Stomach smooth muscle (tissue), 2 donors: ENCODE measurements at regions not wholly inside any gene's neighbourhood (a gene's known extent, or its start where the extent isn't known, plus 50 kb on each side); places are given as distances from the start of the nearest gene placed in this dataset.

Experiments
- H3K27ac ChIP-seq: one replicate; pipeline ENCODE4 v1.7.0; 2013; ENCODE audit warnings: mild to moderate bottlenecking, low read length, inconsistent platforms
- H3K27me3 ChIP-seq, 2 donors: one replicate each; pipeline ENCODE4 v1.7.0; 2013; ENCODE audit warnings: low read length in 2 of 2; ENCODE audit not compliant: insufficient read depth in 2 of 2, control insufficient read depth in 1 of 2
- H3K36me3 ChIP-seq, 2 donors: one replicate each; pipeline ENCODE4 v1.7.0; 2013; ENCODE audit warnings: low read length in 2 of 2; ENCODE audit not compliant: control insufficient read depth in 2 of 2, insufficient read depth in 2 of 2
- H3K4me1 ChIP-seq: one replicate; pipeline ENCODE4 v1.7.0; 2013; ENCODE audit warnings: low read length; ENCODE audit not compliant: control insufficient read depth, insufficient read depth
- H3K4me3 ChIP-seq, 2 donors: one replicate each; pipeline ENCODE4 v1.7.0; 2013; ENCODE audit warnings: low read length in 2 of 2
- H3K9ac ChIP-seq, 2 donors: one replicate each; pipeline ENCODE4 v1.7.0; 2013; ENCODE audit warnings: low read length in 2 of 2, mild to moderate bottlenecking in 1 of 2
- H3K9me3 ChIP-seq, 2 donors: one replicate each; pipeline ENCODE4 v1.7.0; 2013; ENCODE audit warnings: low read length in 2 of 2; ENCODE audit not compliant: control insufficient read depth in 2 of 2
- donor health status: healthy.
- donor health status: Pancreatic carcinoma.

DNA sequence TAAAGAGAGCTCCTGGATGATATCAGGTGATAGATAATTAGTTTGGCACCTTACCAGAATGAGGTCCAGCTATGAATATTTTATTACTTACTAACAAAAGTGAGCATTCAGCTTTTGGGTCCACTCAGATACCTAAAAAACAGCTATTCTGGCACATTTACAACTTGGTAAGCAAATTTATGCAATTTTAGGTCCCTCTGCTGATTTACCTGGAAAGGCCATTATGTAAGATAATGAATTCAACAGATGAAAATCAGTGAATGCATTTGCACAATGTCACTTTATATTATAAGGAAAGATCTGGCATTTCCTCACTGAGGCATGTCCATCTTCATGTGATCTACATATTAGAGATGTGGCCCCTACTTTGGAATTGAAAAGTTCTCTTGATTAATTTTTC, 517.0 kb downstream of the SPRY1 start:
- Histone ChIP-seq H3K9ac (no peak overlapping the region), H3K27ac (no peak overlapping the region), H3K4me3 (no peak overlapping the region), H3K27me3 (no peaks in the 10 kb centered on the region), H3K9me3 (no peaks in the 10 kb centered on the region), H3K36me3 (no peaks in the 10 kb centered on the region), H3K4me1 (no peaks in the 10 kb centered on the region)

DNA sequence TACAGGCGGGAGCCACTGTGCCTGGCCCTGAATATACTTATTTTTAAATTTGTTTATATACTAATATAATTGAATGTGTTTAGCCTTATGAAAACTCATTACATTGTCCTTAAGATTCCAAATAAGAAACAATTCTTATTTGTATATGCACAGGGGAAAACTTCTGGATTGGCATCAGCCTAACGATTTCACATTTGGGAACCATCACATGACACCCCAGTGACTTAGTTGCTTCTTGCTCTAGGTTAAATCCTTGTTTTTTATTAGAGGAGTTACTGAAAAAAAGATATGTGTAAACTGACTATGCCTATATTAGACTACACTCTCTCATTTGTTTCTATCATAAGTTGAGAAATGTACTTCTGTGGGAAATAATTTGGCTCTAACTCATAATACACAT, 520.2 kb downstream of the SPRY1 start:
- no peak overlapping the region for H3K9ac ChIP-seq
- no peaks in the 10 kb centered on the region for H3K9me3 ChIP-seq
- H3K27ac ChIP-seq: no peak overlapping the region
- H3K4me3 ChIP-seq: no peak overlapping the region
- no peaks in the 10 kb centered on the region for H3K4me1 ChIP-seq
- H3K36me3 ChIP-seq: no peaks in the 10 kb centered on the region
- H3K27me3 ChIP-seq: no peaks in the 10 kb centered on the region

DNA sequence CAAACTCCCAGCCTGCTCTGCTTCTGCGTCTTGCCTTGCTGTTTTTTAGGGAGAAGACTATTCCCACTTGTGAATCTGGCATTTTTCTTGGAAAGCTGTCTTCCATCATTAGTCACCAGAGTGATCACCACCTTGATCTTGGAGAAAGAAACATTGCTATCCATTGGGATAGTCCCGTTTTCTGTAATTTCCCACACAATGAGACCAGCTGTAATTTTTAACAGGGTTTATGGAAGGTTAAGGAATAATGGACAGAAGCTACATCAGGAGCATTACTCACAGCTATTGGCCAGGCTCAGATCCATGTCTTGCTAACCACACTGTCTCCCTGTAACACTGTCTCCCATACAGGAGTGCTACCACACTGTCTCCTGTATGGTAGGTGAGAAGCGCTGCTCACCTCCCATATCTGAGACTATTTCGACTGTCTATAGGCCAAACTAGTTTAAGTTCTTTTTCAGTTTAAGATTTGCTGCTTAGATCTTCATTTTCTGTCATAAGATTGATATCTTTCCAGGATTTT, 523.0 kb downstream of the SPRY1 start:
- no peaks in the 10 kb centered on the region for H3K36me3 ChIP-seq
- no peak overlapping the region for H3K27ac ChIP-seq
- H3K4me1 ChIP-seq: no peaks in the 10 kb centered on the region
- no peaks in the 10 kb centered on the region for H3K9me3 ChIP-seq
- no peaks in the 10 kb centered on the region for H3K27me3 ChIP-seq
- H3K9ac ChIP-seq: no peak overlapping the region
- H3K4me3 ChIP-seq: no peak overlapping the region

DNA sequence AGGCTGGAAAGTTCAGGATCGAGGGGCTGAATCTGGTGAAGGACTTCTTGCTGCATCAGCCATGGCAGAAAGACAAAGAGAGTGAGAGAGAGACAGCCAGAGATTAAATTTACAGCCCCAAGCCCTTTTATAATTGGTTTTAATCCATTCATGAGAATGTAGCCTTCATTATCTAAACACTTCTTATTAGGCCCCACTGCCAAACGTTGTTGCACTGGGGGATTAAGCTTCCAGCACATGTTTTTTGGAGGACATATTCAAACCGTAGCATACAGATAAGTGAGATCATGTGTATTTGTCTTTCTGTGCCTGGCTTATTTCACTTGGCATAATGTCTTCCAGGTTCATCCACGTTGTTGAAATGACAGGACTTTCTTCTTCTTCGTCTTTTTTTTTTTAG, 524.7 kb downstream of the SPRY1 start:
- H3K27ac ChIP-seq: no peak overlapping the region
- no peaks in the 10 kb centered on the region for H3K9me3 ChIP-seq
- no peaks in the 10 kb centered on the region for H3K4me1 ChIP-seq
- H3K4me3 ChIP-seq: no peak overlapping the region
- no peaks in the 10 kb centered on the region for H3K27me3 ChIP-seq
- H3K36me3 ChIP-seq: no peaks in the 10 kb centered on the region
- H3K9ac ChIP-seq: no peak overlapping the region

DNA sequence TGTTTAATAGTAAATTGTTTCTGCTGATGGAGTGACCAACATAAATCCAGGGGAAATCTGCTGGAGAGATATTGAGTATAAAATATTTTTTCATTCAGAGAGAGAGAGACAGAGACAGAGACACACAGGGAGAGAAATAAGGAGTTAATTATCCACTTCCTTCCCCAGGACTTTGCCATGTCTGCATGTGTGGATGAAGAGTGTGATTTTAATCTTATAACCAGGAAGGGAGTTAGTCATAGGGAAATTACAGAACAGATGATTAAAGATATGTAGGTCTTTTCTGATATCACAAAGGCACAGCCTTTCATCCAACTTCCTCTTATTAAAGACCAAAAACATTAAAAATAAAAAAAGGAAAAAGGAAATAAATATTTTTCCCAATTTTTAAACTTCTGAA, 526.3 kb downstream of the SPRY1 start:
- Histone ChIP-seq H3K4me3 (no peak overlapping the region), H3K9ac (no peak overlapping the region), H3K27ac (no peak overlapping the region), H3K36me3 (no peaks in the 10 kb centered on the region), H3K27me3 (no peaks in the 10 kb centered on the region), H3K9me3 (no peaks in the 10 kb centered on the region), H3K4me1 (no peaks in the 10 kb centered on the region)

DNA sequence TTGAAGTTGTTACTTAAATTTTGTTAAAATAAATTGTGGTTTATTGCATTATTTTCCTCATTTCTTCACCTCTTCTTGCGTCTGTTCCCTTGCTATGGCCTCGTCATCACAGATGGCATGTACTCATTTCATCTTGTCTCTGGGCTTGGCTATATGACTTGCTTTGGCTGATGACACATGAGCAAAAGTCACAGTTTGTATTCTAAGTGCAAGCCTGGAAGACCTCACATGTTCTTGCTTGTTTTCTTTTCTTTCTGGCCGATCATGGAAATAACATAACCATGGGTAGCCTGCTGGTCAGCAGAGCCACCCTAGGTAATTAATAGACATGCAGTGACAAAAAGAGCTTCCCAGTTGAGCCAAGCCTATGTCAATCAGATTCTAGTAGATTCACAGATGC, 527.9 kb downstream of the SPRY1 start:
- Histone ChIP-seq H3K4me1 (no peaks in the 10 kb centered on the region), H3K9ac (no peak overlapping the region), H3K27ac (no peak overlapping the region), H3K27me3 (no peaks in the 10 kb centered on the region), H3K9me3 (no peaks in the 10 kb centered on the region), H3K36me3 (no peaks in the 10 kb centered on the region), H3K4me3 (no peak overlapping the region)

DNA sequence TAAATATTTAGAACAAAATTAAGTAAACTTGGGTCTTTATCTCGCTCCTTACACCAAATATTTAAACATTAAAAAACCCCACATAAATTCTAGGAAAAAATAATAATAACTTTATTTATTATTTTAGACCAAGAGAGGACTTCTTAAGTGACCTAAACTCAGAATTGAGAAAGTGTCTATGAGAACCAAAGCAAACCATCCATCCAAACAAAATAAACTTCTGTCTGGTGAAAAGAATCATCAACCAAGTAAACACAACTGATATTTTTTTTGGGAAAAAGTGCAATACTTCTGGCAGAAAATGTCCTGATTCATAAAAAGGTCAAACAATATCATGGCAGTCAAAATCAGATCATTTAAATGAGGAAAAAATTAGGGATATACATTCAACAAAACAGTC, 533.0 kb downstream of the SPRY1 start:
- Histone ChIP-seq H3K27me3 (no peaks in the 10 kb centered on the region), H3K9me3 (no peaks in the 10 kb centered on the region), H3K36me3 (no peaks in the 10 kb centered on the region), H3K27ac (no peak overlapping the region), H3K4me3 (no peak overlapping the region), H3K9ac (no peak overlapping the region), H3K4me1 (no peaks in the 10 kb centered on the region)

DNA sequence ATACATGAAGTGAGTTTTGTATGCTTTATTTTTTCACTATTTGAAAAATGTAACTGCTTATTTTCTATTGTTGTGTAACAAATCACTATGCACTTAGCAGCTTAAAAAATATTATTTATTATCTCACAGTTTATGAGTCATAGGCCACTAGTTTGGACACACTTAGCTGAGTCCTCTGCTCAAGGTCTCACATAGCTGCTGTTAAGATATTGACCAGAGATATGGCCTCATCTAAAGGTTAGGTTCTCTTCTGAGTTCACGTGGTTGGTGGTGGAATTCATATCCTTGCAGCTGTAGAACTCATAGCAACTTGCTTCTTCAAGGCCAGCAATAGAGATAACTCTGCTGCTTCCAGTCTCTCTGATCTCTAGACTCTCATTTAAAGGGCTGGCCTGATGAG, 534.4 kb downstream of the SPRY1 start:
- no peak overlapping the region for H3K4me3 ChIP-seq
- H3K27ac ChIP-seq: no peak overlapping the region
- H3K9ac ChIP-seq: no peak overlapping the region
- no peaks in the 10 kb centered on the region for H3K27me3 ChIP-seq
- H3K36me3 ChIP-seq: no peaks in the 10 kb centered on the region
- H3K9me3 ChIP-seq: no peaks in the 10 kb centered on the region
- no peaks in the 10 kb centered on the region for H3K4me1 ChIP-seq

DNA sequence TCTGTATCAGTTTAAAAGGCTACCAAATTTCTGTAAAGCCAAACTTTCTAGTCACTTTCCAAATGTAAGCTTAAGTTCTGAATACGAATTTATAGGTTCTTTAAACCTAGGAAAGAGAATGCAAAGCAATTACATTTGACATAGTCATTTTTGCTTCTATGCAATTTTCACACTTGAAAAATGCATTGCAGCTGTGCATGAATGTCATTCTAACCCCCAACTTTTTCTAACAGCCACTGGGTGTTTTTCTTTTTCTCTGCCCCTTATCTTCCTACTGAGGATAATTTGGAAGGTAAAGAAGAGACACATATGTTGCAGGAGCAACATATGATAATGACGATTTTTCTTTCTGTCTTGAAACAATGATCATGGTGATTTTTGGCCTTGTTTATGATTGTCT, 537.5 kb downstream of the SPRY1 start:
- no peaks in the 10 kb centered on the region for H3K27me3 ChIP-seq
- H3K36me3 ChIP-seq: no peaks in the 10 kb centered on the region
- no peaks in the 10 kb centered on the region for H3K4me1 ChIP-seq
- H3K27ac ChIP-seq: no peak overlapping the region
- H3K9me3 ChIP-seq: no peaks in the 10 kb centered on the region
- no peak overlapping the region for H3K4me3 ChIP-seq
- H3K9ac ChIP-seq: no peak overlapping the region

DNA sequence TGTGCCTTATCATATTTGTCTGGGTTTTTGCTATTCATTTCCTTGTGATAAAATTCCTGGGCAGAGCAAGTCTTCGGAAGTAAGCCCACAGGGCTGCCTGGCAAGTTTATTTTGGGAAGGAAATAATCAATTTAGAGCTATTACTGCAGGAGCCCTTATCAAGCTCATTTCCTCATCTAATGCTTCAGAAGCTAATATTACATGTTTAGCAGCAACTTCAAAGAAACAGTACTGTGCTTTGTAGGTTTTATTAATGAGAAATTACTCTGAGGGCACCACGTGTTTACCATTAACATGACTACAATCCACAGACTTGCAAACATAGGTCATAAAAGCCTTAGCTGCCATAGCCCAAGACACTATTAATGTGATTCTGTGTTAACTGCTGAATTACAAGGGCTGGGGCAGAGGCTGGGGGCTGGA, 540.0 kb downstream of the SPRY1 start:
- H3K27me3 ChIP-seq: no peaks in the 10 kb centered on the region
- H3K9me3 ChIP-seq: no peaks in the 10 kb centered on the region
- H3K9ac ChIP-seq: no peak overlapping the region
- H3K36me3 ChIP-seq: no peaks in the 10 kb centered on the region
- H3K27ac ChIP-seq: no peak overlapping the region
- H3K4me3 ChIP-seq: no peak overlapping the region
- H3K4me1 ChIP-seq: no peaks in the 10 kb centered on the region

DNA sequence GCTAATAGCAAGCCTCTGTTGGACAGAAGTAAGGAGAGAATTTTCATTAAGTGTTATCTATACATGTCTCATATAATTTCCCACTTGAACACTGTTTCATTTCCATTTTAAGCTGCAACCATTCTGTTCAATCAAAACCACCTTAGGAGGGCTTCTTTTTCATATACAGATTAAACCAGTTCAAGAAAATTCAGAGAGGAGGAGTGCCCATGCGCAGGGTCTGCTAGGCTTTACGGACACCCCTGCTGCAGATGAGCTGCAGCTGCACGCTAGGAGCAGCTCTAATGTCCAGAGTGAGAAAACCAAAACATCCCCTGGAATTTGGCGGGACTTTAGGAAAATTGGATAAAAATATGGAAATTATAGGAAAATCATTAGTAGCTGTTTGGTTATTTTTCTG, 541.0 kb downstream of the SPRY1 start:
- H3K4me1 ChIP-seq: no peaks in the 10 kb centered on the region
- H3K27me3 ChIP-seq: no peaks in the 10 kb centered on the region
- H3K9me3 ChIP-seq: no peaks in the 10 kb centered on the region
- H3K9ac ChIP-seq: no peak overlapping the region
- no peak overlapping the region for H3K4me3 ChIP-seq
- no peaks in the 10 kb centered on the region for H3K36me3 ChIP-seq
- H3K27ac ChIP-seq: no peak overlapping the region
